G401 (cell line): ENCODE measurements at regions not wholly inside any gene's neighbourhood (a gene's known extent, or its start where the extent isn't known, plus 50 kb on each side); places are given as distances from the start of the nearest gene placed in this dataset.

ENCODE experiments used
- DNase-seq: peaks from one replicate; pipeline ENCODE4 v3.0.0-alpha.2; 2015; ENCODE audit warnings: low spot score
- in situ Hi-C: cut with HindIII; loops from 2 replicates; pipeline ENCODE4 v1.10.0; 2016; ENCODE audit warnings: low sequenced_read_pairs, mixed read lengths

GRCh38 chr3:72332689-72333088 lies 515.6 kb downstream of the SHQ1 start:
- no peak for DNase-seq
- in situ Hi-C loops, result no loop called here

- DNase-seq, result no peak
- in situ Hi-C loops, result no loop called here
Measured at GRCh38 chr3:72332036-72332435, 516.2 kb downstream of the SHQ1 start.

- in situ Hi-C loops, result no loop called here
- peak; percentile 8 for DNase-seq
Measured at GRCh38 chr3:72331076-72331475, 517.2 kb downstream of the SHQ1 start.

- in situ Hi-C loops, result no loop called here
- DNase-seq, result peak; percentile 79
Measured at GRCh38 chr3:72329354-72329753, 518.9 kb downstream of the SHQ1 start.

- peak; percentile 4 for DNase-seq
- in situ Hi-C loops, result no loop called here
Measured at GRCh38 chr3:72328755-72329277, 519.4 kb downstream of the SHQ1 start.

- in situ Hi-C loops, result no loop called here
- DNase-seq, result no peak
Measured at GRCh38 chr3:72327008-72327407, 521.2 kb downstream of the SHQ1 start.

GRCh38 chr3:72324253-72324811 lies 523.9 kb downstream of the SHQ1 start:
- no peak for DNase-seq
- in situ Hi-C loops, result no loop called here

- DNase-seq, result no peak
- in situ Hi-C loops, result no loop called here
Measured at GRCh38 chr3:72323773-72324172, 524.5 kb downstream of the SHQ1 start.

- DNase-seq, result no peak
- in situ Hi-C loops, result no loop called here
Measured at GRCh38 chr3:72322264-72322976, 525.8 kb downstream of the SHQ1 start.

GRCh38 chr3:72320955-72321303 lies 527.3 kb downstream of the SHQ1 start:
- DNase-seq, result no peak
- in situ Hi-C loops, result no loop called here

- in situ Hi-C loops, result no loop called here
- no peak for DNase-seq
Measured at GRCh38 chr3:72320095-72320954, 527.9 kb downstream of the SHQ1 start.

- DNase-seq, result no peak
- in situ Hi-C loops, result no loop called here
Measured at GRCh38 chr3:72319194-72320094, 528.8 kb downstream of the SHQ1 start.

- in situ Hi-C loops, result no loop called here
- no peak for DNase-seq
Measured at GRCh38 chr3:72318504-72319193, 529.6 kb downstream of the SHQ1 start.

GRCh38 chr3:72317491-72317890 lies 530.8 kb downstream of the SHQ1 start:
- no peak for DNase-seq
- in situ Hi-C loops, result no loop called here

- no peak for DNase-seq
- in situ Hi-C loops, result no loop called here
Measured at GRCh38 chr3:72316501-72317279, 531.6 kb downstream of the SHQ1 start.

GRCh38 chr3:72313308-72313707 lies 528.4 kb upstream of the PROK2 start:
- no peak for DNase-seq
- in situ Hi-C loops, result no loop called here

- DNase-seq, result no peak
- in situ Hi-C loops, result no loop called here
Measured at GRCh38 chr3:72312339-72312738, 527.4 kb upstream of the PROK2 start.

- DNase-seq, result no peak
- in situ Hi-C loops, result no loop called here
Measured at GRCh38 chr3:72311425-72311824, 526.5 kb upstream of the PROK2 start.
